Stimulated activated naive CD8-positive, alpha-beta T cell treated with anti-CD3 and anti-CD28 coated beads, Interleukin-15, Interleukin-2, amounts not matched to agents 100 U/mL and 50 U/mL, for 24 hours (primary cell): ENCODE measurements at regions not wholly inside any gene's neighbourhood (a gene's known extent, or its start where the extent isn't known, plus 50 kb on each side); places are given as distances from the start of the nearest gene placed in this dataset.

Experiments
- ATAC-seq: fragments of 150-1000 bp; cut with Tn5 transposase; one replicate; pipeline ENCODE4 v1.10.0; 2021
- DNase-seq: peaks from one replicate; pipeline ENCODE4 v3.0.0; 2021

DNA sequence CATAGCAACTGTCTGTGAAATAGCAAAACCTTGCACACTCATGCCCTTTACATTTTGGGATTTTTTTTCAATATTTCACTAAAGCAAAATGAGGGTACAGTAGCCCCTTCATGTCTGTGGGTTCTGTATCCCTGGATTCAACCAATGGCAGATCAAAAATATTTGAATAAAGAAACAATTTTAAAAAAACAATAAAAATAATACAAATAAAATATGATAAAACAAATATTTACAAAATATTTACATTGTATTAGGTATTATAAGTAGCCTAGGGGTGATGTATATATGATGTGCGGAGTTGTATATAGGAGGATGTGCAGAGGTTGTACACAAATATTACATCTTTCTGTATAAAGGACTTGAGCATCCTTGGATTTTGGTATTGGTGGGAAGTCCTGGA lies 67.3 kb upstream of the CDH10 start:
- ATAC-seq (no peak), DNase-seq (no peak)

GRCh38 chr5:24703934-24704333 lies 59.2 kb upstream of the CDH10 start:
- ATAC-seq, result no peak

More at GRCh38 chr5:24703934-24704333, 59.2 kb upstream of the CDH10 start:
- DNase-seq, result no peak
